RWPE1 (cell line): ENCODE measurements at regions not wholly inside any gene's neighbourhood (a gene's known extent, or its start where the extent isn't known, plus 50 kb on each side); places are given as distances from the start of the nearest gene placed in this dataset.

ENCODE experiments used
- CTCF ChIA-PET: fragments of 350-600 bp; sonication (Branson Sonifier 250); formaldehyde crosslinking; extraction: SDS; loops from one replicate; lab custom pipeline; 2021; lab: Yijun Ruan, JAX
- POLR2A ChIA-PET: fragments of 400-600 bp; formaldehyde crosslinking; extraction: SDS; loops from one replicate; lab custom pipeline; 2020; ENCODE audit warnings: antibody characterized with exemption; ENCODE audit not compliant: low non-redundant PET; lab: Yijun Ruan, JAX
- DNase-seq: peaks from one replicate; pipeline ENCODE4 v3.0.0; 2012; ENCODE audit warnings: low spot score
- H3K27ac ChIP-seq: fragments of 450-650 bp; 2 replicates; pipeline ENCODE4 v1.5.1; 2017
- TF ChIP-seq, protein P1 (sequence below): fragments of 450-650 bp; conservative IDR thresholded peaks from 2 replicates; pipeline ENCODE4 v1.5.1; 2017; ENCODE audit warnings: low read depth, mild to moderate bottlenecking

DNA sequence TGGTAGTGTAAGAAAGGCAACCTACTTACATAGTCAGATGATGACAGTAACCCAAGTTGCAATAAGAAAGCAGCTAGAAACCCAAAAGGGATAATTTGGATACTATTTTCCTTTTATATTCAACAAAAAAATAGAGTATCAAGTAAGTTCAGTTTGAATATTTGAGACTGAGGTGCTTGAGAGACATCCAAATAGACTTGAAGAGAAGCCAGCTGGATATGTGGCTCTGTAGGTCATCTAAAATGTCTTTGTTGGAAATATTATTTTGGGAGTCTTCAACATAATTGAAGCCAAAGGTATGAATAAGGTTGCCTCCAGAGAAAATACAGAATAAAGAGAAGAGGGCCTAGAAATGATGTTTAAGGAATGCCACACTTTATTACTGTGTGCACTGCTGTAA lies 438.2 kb upstream of the DIAPH2 start:
- DNase-seq: no peak
- TF ChIP-seq, protein P1, sequence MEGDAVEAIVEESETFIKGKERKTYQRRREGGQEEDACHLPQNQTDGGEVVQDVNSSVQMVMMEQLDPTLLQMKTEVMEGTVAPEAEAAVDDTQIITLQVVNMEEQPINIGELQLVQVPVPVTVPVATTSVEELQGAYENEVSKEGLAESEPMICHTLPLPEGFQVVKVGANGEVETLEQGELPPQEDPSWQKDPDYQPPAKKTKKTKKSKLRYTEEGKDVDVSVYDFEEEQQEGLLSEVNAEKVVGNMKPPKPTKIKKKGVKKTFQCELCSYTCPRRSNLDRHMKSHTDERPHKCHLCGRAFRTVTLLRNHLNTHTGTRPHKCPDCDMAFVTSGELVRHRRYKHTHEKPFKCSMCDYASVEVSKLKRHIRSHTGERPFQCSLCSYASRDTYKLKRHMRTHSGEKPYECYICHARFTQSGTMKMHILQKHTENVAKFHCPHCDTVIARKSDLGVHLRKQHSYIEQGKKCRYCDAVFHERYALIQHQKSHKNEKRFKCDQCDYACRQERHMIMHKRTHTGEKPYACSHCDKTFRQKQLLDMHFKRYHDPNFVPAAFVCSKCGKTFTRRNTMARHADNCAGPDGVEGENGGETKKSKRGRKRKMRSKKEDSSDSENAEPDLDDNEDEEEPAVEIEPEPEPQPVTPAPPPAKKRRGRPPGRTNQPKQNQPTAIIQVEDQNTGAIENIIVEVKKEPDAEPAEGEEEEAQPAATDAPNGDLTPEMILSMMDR: no peak
- ChIA-PET POLR2A (no interaction called here), CTCF (no interaction called here)
- H3K27ac ChIP-seq: no peak overlapping the region
